Mesodermal cell (in vitro differentiated cells): ENCODE measurements at regions not wholly inside any gene's neighbourhood (a gene's known extent, or its start where the extent isn't known, plus 50 kb on each side); places are given as distances from the start of the nearest gene placed in this dataset.

ENCODE experiments used
- H3K27ac ChIP-seq: 2 replicates; pipeline ENCODE4 v1.7.0; 2013; ENCODE audit warnings: mild to moderate bottlenecking, low read depth, low read length, moderate library complexity; ENCODE audit not compliant: severe bottlenecking
- H3K36me3 ChIP-seq: 2 replicates; pipeline ENCODE4 v1.7.1; 2013; ENCODE audit warnings: mild to moderate bottlenecking, low read length, moderate library complexity; ENCODE audit not compliant: control insufficient read depth, insufficient read depth
- H3K4me1 ChIP-seq: one replicate; pipeline ENCODE4 v1.7.1; 2013; ENCODE audit warnings: mild to moderate bottlenecking, low read length; ENCODE audit not compliant: insufficient read depth, control insufficient read depth, poor library complexity, severe bottlenecking
- H3K4me3 ChIP-seq: 2 replicates; pipeline ENCODE4 v1.7.0; 2013; ENCODE audit warnings: low read length, control low read depth, mild to moderate bottlenecking; ENCODE audit not compliant: insufficient read depth, poor library complexity, severe bottlenecking; ENCODE audit errors: extremely low read depth
- H3K9me3 ChIP-seq: 2 replicates; pipeline ENCODE4 v1.7.1; 2013; ENCODE audit warnings: mild to moderate bottlenecking, low read length, moderate library complexity; ENCODE audit not compliant: control insufficient read depth
- WGBS, 2 experiments: methylation state at CpG; one replicate each; pipeline ENCODE4 v1.1.5; 2013; ENCODE audit warnings: missing lambda C conversion rate in 2 of 2; ENCODE audit not compliant: insufficient coverage in 2 of 2; 5-methylcytosine and 5-hydroxymethylcytosine counted together

DNA sequence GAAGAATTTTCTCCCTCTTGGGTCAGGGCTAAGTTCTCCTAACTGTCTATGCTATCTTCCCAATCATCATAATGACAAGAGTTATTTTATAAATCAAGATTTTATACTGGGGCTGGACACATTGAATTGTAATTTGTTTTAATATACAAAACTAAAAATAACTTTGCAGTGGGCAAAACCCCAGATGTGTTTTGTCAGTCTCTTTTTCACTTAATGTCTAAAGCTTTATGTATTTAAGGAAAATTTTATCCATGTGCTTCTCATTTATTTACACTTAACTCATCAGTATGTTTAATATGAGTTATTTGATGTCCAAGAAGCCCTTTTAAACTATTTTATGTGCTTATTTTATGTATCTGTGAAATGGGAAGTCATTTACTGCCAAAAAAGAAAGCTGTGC, 362.8 kb upstream of the ADAMTSL1 start:
- Histone ChIP-seq H3K27ac (no peak overlapping the region), H3K9me3 (no peaks in the 10 kb centered on the region), H3K4me1 (no peaks in the 10 kb centered on the region), H3K36me3 (no peaks in the 10 kb centered on the region), H3K4me3 (no peak overlapping the region)

GRCh38 chr9:18114559-18115475, 359.1 kb upstream of the ADAMTSL1 start:
- 93% methylated on average over 7 of the region's 10 CpGs for WGBS, 2 experiments
- Histone ChIP-seq H3K36me3 (no peaks in the 10 kb centered on the region), H3K4me1 (no peaks in the 10 kb centered on the region), H3K9me3 (no peaks in the 10 kb centered on the region), H3K4me3 (no peak overlapping the region), H3K27ac (no peak overlapping the region)

- Histone ChIP-seq H3K4me3 (no peak overlapping the region), H3K9me3 (no peaks in the 10 kb centered on the region), H3K27ac (no peak overlapping the region), H3K4me1 (no peaks in the 10 kb centered on the region), H3K36me3 (no peaks in the 10 kb centered on the region)
These were observed 355.7 kb upstream of the ADAMTSL1 start for GRCh38 chr9:18118268-18118667.

GRCh38 chr9:18122171-18122570, 351.8 kb upstream of the ADAMTSL1 start:
- Histone ChIP-seq H3K4me3 (no peak overlapping the region), H3K36me3 (no peaks in the 10 kb centered on the region), H3K9me3 (no peaks in the 10 kb centered on the region), H3K4me1 (no peaks in the 10 kb centered on the region), H3K27ac (no peak overlapping the region)
- 86 to 100% methylated on average over 1 of the region's 1 CpG for WGBS, 2 experiments

GRCh38 chr9:18124760-18125159, 349.2 kb upstream of the ADAMTSL1 start:
- no peak overlapping the region for H3K4me3 ChIP-seq
- no peak overlapping the region for H3K27ac ChIP-seq
- no peaks in the 10 kb centered on the region for H3K36me3 ChIP-seq
- H3K9me3 ChIP-seq: no peaks in the 10 kb centered on the region
- no peaks in the 10 kb centered on the region for H3K4me1 ChIP-seq
- WGBS, 2 experiments: no CpG with 5 or more reads among the region's 1 CpG

GRCh38 chr9:18126831-18127498, 347.0 kb upstream of the ADAMTSL1 start:
- Histone ChIP-seq H3K4me3 (no peak overlapping the region), H3K9me3 (no peaks in the 10 kb centered on the region), H3K27ac (no peak overlapping the region), H3K4me1 (no peaks in the 10 kb centered on the region), H3K36me3 (no peaks in the 10 kb centered on the region)
- WGBS, 2 experiments: 71 to 94% methylated on average over 3 of the region's 4 CpGs

DNA sequence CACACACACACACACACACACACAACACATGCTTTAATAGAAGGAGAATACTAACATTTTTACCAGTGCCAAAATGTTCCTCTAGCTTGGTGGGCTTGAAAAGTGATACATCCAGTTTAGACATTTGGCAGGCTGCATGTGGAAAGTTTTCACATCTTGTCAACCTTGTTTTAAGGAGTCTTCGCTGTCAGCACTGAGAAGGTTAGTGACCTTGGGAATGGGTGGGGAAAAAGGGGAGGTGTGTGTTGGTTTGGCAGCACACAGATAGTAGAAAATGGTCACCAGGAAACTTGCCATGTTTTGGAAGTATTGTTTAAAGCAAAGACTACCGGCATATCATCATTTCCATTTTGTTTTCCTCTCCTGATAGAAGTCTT, 346.5 kb upstream of the ADAMTSL1 start:
- Histone ChIP-seq H3K4me3 (no peak overlapping the region), H3K4me1 (no peaks in the 10 kb centered on the region), H3K9me3 (no peaks in the 10 kb centered on the region), H3K27ac (no peak overlapping the region), H3K36me3 (no peaks in the 10 kb centered on the region)
- WGBS, 2 experiments: 94 to 100% methylated on average over 1 of the region's 2 CpGs

GRCh38 chr9:18129809-18130334, 344.1 kb upstream of the ADAMTSL1 start:
- Histone ChIP-seq H3K4me3 (no peak overlapping the region), H3K9me3 (no peaks in the 10 kb centered on the region), H3K36me3 (no peaks in the 10 kb centered on the region), H3K27ac (no peak overlapping the region), H3K4me1 (no peaks in the 10 kb centered on the region)
- WGBS, 2 experiments: 33 to 62% methylated on average over 3 to 4 of the region's 5 CpGs

DNA sequence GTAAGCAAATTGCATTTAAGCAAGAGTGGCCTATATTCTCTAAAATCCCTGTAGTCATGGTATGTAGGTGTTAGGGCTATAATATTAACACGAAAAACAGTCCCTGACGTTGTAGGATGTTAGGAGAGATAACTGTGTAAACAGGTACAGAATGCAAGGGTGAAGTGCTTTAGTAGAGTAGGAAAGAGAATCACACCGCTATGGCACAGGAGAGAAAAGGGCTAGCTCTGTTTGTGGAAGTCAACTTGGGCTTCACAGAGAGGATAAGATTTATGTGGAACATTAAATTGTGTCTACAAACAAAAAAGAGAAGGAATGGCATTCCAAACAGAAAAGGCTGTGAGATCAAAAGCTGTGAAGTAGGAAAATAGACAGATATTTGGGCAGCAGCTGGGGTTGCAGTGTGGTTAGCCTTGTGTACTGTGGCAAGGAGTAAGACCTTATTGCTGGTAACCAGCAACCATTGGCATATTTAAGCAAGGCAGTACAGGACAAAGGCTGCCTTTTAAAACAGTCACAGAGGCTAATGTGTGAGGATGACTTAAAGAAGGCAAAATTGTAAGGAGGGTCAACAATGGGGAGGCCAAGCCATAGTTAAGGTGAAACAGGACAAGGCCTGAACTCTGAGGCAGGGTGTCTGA, 337.5 kb upstream of the ADAMTSL1 start:
- Histone ChIP-seq H3K4me3 (no peak overlapping the region), H3K27ac (no peak overlapping the region), H3K4me1 (no peaks in the 10 kb centered on the region), H3K36me3 (no peaks in the 10 kb centered on the region), H3K9me3 (no peaks in the 10 kb centered on the region)
- 84 to 88% methylated on average over 3 of the region's 3 CpGs for WGBS, 2 experiments

DNA sequence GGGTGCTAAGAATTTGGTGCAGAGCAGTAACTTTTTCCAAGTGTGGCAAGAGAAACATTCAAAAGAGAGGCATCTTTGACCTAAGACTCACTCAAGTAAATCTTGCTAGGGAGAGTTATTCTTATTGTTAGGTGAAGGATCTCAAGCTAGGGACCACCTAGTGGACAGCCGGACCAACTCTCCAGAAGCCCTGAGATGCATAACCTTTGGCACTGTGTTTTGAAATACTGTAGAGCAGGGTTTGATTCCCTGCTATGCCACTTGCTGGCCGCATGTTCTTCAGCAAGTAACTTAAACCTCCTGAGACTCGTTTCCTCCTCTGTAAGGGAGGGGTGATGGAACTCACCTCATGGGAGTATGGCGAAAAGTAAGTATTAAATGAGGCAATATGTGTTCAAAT, 336.1 kb upstream of the ADAMTSL1 start:
- 83 to 100% methylated on average over 1 to 3 of the region's 4 CpGs for WGBS, 2 experiments
- H3K9me3 ChIP-seq: no peaks in the 10 kb centered on the region

More for the DNA sequence above, 336.1 kb upstream of the ADAMTSL1 start:
- no peaks in the 10 kb centered on the region for H3K36me3 ChIP-seq
- H3K4me1 ChIP-seq: no peaks in the 10 kb centered on the region
- H3K4me3 ChIP-seq: no peak overlapping the region
- H3K27ac ChIP-seq: no peak overlapping the region
